HCT116 (cell line): ENCODE measurements at regions not wholly inside any gene's neighbourhood (a gene's known extent, or its start where the extent isn't known, plus 50 kb on each side); places are given as distances from the start of the nearest gene placed in this dataset.

Experiments used
- ATAC-seq: fragments of 200-7000 bp; cut with Tn5 transposase; 2 replicates; pipeline ENCODE4 v1.9.1; 2020; ENCODE audit warnings: mild to moderate bottlenecking, moderate library complexity
- BruUV-seq: library from RNA; stranded (reverse); fragments of 400-500 nt; replicated peaks from 2 replicates; lab custom pipeline; 2021; lab: Mats Ljungman, UMichigan
- CTCF ChIA-PET: fragments of 300-600 bp; sonication (Branson Sonifier 250); formaldehyde crosslinking; loops from one replicate; lab custom pipeline; 2021; ENCODE audit warnings: antibody characterized with exemption; lab: Charles Lee
- POLR2A ChIA-PET: fragments of 300-600, 350-600 bp; sonication (Branson Sonifier 250); formaldehyde crosslinking; loops from one replicate; lab custom pipeline; 2021; ENCODE audit warnings: antibody characterized with exemption; lab: Charles Lee
- RAD21 ChIA-PET, 2 experiments: fragments of 300-600 bp; sonication (Branson Sonifier 250); formaldehyde crosslinking; loops; one replicate each; lab custom pipeline; 2023; ENCODE audit warnings: low total read pairs in 2 of 2; ENCODE audit not compliant: uncharacterized antibody in 2 of 2, unreplicated experiment in 2 of 2, low non-redundant PET in 1 of 2; lab: Charles Lee
- DNase-seq: peaks from one replicate; pipeline ENCODE4 v3.0.0-alpha.2; 2010; ENCODE audit warnings: low read depth, low spot score
- H2AFZ ChIP-seq: fragments of 200-600 bp; shearing (Covaris generic), sonication (generic); 2 replicates; pipeline ENCODE4 v1.6.1; 2017; ENCODE audit warnings: low read depth, mixed run types, mixed read lengths, antibody characterized with exemption, low read length; ENCODE audit not compliant: poor library complexity, severe bottlenecking
- H3K27ac ChIP-seq: 2 replicates; pipeline ENCODE4 v1.5.1; 2012; ENCODE audit warnings: low read depth, low read length
- H3K27me3 ChIP-seq: fragments of 200-600 bp; sonication (generic); 2 replicates; pipeline ENCODE4 v1.6.1; 2016; ENCODE audit warnings: mixed run types, low read length, mixed read lengths; ENCODE audit not compliant: insufficient read depth
- H3K36me3 ChIP-seq, 2 experiments: fragments of 200-500 bp in 1 of 2; fragments of 200-600 bp in 1 of 2; sonication (Bioruptor generic) in 1 of 2; sonication (generic) in 1 of 2; 2 replicates each; pipeline versions ENCODE4 v1.5.1 to v1.6.1; 2014 to 2016; ENCODE audit warnings: low read length in 2 of 2, inconsistent platforms in 1 of 2, mixed read lengths in 1 of 2, mixed run types in 1 of 2; ENCODE audit not compliant: insufficient read depth in 2 of 2, control insufficient read depth in 1 of 2
- H3K4me1 ChIP-seq, 2 experiments: fragments of 200-600 bp in 1 of 2; sonication (generic) in 1 of 2; 2 replicates each; pipeline versions ENCODE4 v1.5.1 to v1.6.1; 2012 to 2017; ENCODE audit warnings: low read length in 2 of 2, inconsistent platforms in 1 of 2, mild to moderate bottlenecking in 1 of 2, mixed read lengths in 1 of 2, mixed run types in 1 of 2, moderate library complexity in 1 of 2; ENCODE audit not compliant: insufficient read depth in 2 of 2, control insufficient read depth in 1 of 2
- H3K4me2 ChIP-seq: fragments of 200-600 bp; sonication (generic); 2 replicates; pipeline ENCODE4 v1.6.1; 2017; ENCODE audit warnings: mixed run types, low read length, mixed read lengths
- H3K4me3 ChIP-seq, 2 experiments: fragments of 200-600 bp in 1 of 2; sonication (generic) in 1 of 2; replicated peaks in 1 of 2; 2 replicates each; pipeline ENCODE4 v1.5.1; 2011 to 2016; ENCODE audit warnings: low read length in 2 of 2, control low read depth in 1 of 2, low read depth in 1 of 2, mild to moderate bottlenecking in 1 of 2, mixed read lengths in 1 of 2, mixed run types in 1 of 2
- H3K79me2 ChIP-seq: fragments of 200-600 bp; sonication (generic); 2 replicates; pipeline ENCODE4 v1.6.1; 2017; ENCODE audit warnings: mild to moderate bottlenecking, mixed run types, low read length, moderate library complexity, mixed read lengths; ENCODE audit not compliant: insufficient read depth
- H3K9ac ChIP-seq: fragments of 200-600 bp; sonication (generic); 2 replicates; pipeline ENCODE4 v1.6.1; 2016; ENCODE audit warnings: low read length, mixed read lengths
- H3K9me2 ChIP-seq: fragments of 200-600 bp; sonication (generic), shearing (Covaris generic); 2 replicates; pipeline ENCODE4 v1.6.1; 2017; ENCODE audit warnings: mixed run types, mild to moderate bottlenecking, moderate library complexity; ENCODE audit not compliant: insufficient read depth
- H3K9me3 ChIP-seq, 2 experiments: fragments of 200-500 bp in 1 of 2; fragments of 200-600 bp in 1 of 2; sonication (Bioruptor generic) in 1 of 2; sonication (generic) in 1 of 2; 2 replicates each; pipeline ENCODE4 v1.6.1; 2014 to 2017; ENCODE audit warnings: low read length in 2 of 2, mixed read lengths in 2 of 2, inconsistent platforms in 1 of 2, low read depth in 1 of 2, mild to moderate bottlenecking in 1 of 2, mixed run types in 1 of 2, moderate library complexity in 1 of 2; ENCODE audit not compliant: control insufficient read depth in 1 of 2, insufficient read depth in 1 of 2
- H4K20me1 ChIP-seq: fragments of 200-600 bp; sonication (generic), shearing (Covaris generic); 2 replicates; pipeline ENCODE4 v1.6.1; 2017; ENCODE audit warnings: mixed run types, mild to moderate bottlenecking, moderate library complexity; ENCODE audit not compliant: insufficient read depth
- CTCF ChIP-seq, 3 experiments: fragments of 200-600 bp in 1 of 3; sonication (generic) in 1 of 3; IDR thresholded peaks in 2 of 3; conservative IDR thresholded peaks in 1 of 3; 2 replicates each; pipeline ENCODE4 v1.5.1; 2012 to 2017; ENCODE audit warnings: low read depth in 2 of 3, low read length in 2 of 3, antibody characterized with exemption in 1 of 3, borderline replicate concordance in 1 of 3, control low read depth in 1 of 3, mild to moderate bottlenecking in 1 of 3, mixed read lengths in 1 of 3, mixed run types in 1 of 3, moderate library complexity in 1 of 3; ENCODE audit not compliant: insufficient read depth in 1 of 3
- FOSL1 ChIP-seq: IDR thresholded peaks from 2 replicates; pipeline ENCODE4 v1.6.1; 2012; ENCODE audit warnings: low read depth
- MAX ChIP-seq: IDR thresholded peaks from 2 replicates; pipeline ENCODE4 v1.6.1; 2012
- POLR2AphosphoS5 ChIP-seq: IDR thresholded peaks from 2 replicates; pipeline ENCODE4 v1.6.1; 2011; ENCODE audit warnings: mild to moderate bottlenecking, low read depth, low read length, moderate library complexity
- REST ChIP-seq: IDR thresholded peaks from 2 replicates; pipeline ENCODE4 v1.6.1; 2012; ENCODE audit warnings: low read depth
- SRF ChIP-seq: IDR thresholded peaks from 2 replicates; pipeline ENCODE4 v1.6.1; 2012; ENCODE audit warnings: low read depth
- intact Hi-C: fragments of 100-400 bp; cut with micrococcal nuclease; formaldehyde crosslinking; loops from 2 replicates; pipeline ENCODE4 v1.10.0; 2022

- DNase-seq (no peak), ATAC-seq (no peak)
- no TSS peak for BruUV-seq
- Histone ChIP-seq H4K20me1 (no peaks in the 10 kb centered on the region), H3K4me3 (no peak overlapping the region), H3K4me1 (peaks cover 0 to 6% of the 10 kb centered on the region in 2 experiments; a peak in 2 of 4 replicates), H3K27ac (no peak overlapping the region), H3K4me2 (no peak overlapping the region), H2AFZ (no peak overlapping the region), H3K9ac (no peak overlapping the region), H3K79me2 (no peaks in the 10 kb centered on the region), H3K27me3 (no peaks in the 10 kb centered on the region), H3K9me2 (no peaks in the 10 kb centered on the region), H3K36me3 (no peaks in the 10 kb centered on the region), H3K9me3 (no peaks in the 10 kb centered on the region)
- ChIA-PET RAD21 (no interaction called here), CTCF (no interaction called here), POLR2A (no interaction called here)
- intact Hi-C loops, result no loop called here
- TF ChIP-seq REST (no peak), MAX (no peak), CTCF (IDR thresholded peaks at IDR 0.05 in 2 of 3, conservative IDR thresholded peaks at IDR 0.05 in 1 of 3; ENCODE audit: borderline replicate concordance in 1 of 3, insufficient read depth in 1 of 3, low read depth in 2 of 3, low read length in 2 of 3) (no peak), FOSL1 (no peak), POLR2AphosphoS5 (no peak), SRF (no peak)
Observed at GRCh38 chr3:105957722-105958121, 88.9 kb upstream of the CBLB start.
